IPS-20b (cell line): ENCODE measurements at regions not wholly inside any gene's neighbourhood (a gene's known extent, or its start where the extent isn't known, plus 50 kb on each side); places are given as distances from the start of the nearest gene placed in this dataset.

Source experiments
- H3K27ac ChIP-seq: one replicate; pipeline ENCODE4 v1.5.1; 2013; ENCODE audit warnings: low read length
- H3K27me3 ChIP-seq: 2 replicates; pipeline ENCODE4 v1.6.1; 2013; ENCODE audit warnings: mild to moderate bottlenecking, low read length, inconsistent platforms; ENCODE audit not compliant: insufficient read depth
- H3K36me3 ChIP-seq: 2 replicates; pipeline ENCODE4 v1.6.1; 2013; ENCODE audit warnings: low read depth, mild to moderate bottlenecking, inconsistent platforms, low read length, moderate library complexity; ENCODE audit not compliant: insufficient read depth
- H3K4me1 ChIP-seq: 2 replicates; pipeline ENCODE4 v1.6.1; 2013; ENCODE audit warnings: mild to moderate bottlenecking, control low read depth, inconsistent platforms, low read length, moderate library complexity; ENCODE audit not compliant: insufficient read depth
- H3K4me3 ChIP-seq: 2 replicates; pipeline ENCODE4 v1.5.1; 2013; ENCODE audit warnings: mild to moderate bottlenecking, low read length, inconsistent platforms
- H3K9ac ChIP-seq: 2 replicates; pipeline ENCODE4 v1.6.1; 2013; ENCODE audit warnings: low read depth, mild to moderate bottlenecking, inconsistent platforms, low read length, moderate library complexity
- H3K9me3 ChIP-seq: 2 replicates; pipeline ENCODE4 v1.6.1; 2013; ENCODE audit warnings: mild to moderate bottlenecking, low read depth, low read length, inconsistent platforms; ENCODE audit not compliant: insufficient read depth

DNA sequence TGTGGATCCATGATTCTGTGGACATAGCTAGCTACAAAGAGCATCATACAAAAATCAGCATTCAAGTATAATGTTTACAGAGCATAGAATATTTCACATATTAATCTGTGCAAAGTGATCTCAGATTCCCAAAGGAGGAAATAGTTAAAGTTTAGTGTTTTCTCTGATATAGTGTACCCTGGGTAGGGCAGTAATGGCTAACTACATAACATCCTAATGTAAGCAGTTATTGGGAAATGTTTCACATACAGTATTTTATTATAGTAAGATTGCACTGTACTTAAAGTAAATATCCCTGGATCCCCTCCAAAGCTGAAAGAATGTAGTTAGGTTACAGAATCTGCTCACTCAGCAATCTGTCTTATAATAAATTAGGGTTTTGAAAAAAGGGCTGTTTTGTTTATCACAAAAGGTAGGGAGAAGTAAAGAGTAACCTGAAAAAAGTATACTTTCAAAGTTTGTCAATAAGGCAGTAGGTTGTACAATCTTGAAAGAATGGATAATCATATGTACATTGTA lies 52.5 kb upstream of the SMARCA2 start:
- H3K36me3 ChIP-seq = no peaks in the 10 kb centered on the region
- no peaks in the 10 kb centered on the region for H3K9me3 ChIP-seq
- peaks cover 7% of the 10 kb centered on the region; the same call in 1 of the 2 replicates for H3K4me1 ChIP-seq
- H3K4me3 ChIP-seq = no peak overlapping the region
- no peaks in the 10 kb centered on the region for H3K27me3 ChIP-seq
- no peak overlapping the region for H3K9ac ChIP-seq
- H3K27ac ChIP-seq = no peak overlapping the region

DNA sequence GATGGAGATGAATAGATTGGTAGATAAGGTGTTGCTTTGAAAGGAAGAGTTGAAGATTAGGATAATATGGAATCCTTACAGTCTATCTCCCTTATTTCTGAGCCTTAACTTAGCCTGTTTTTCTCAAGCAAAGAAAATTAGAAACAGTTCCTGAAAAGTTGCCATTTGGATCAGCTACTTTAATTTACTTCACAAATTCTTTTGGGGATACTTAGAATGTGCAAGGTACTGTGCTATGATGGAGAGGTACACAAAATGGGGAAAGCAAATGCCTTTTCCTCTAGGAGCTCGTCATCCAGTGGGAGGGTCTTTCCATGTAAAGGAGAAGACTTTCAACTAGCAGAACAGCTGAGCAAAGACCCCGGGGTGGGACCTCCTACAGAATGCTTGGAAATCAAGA lies 51.1 kb upstream of the SMARCA2 start:
- Histone ChIP-seq H3K9ac (no peak overlapping the region), H3K4me1 (peaks cover 7% of the 10 kb centered on the region; the same call in 1 of the 2 replicates), H3K36me3 (no peaks in the 10 kb centered on the region), H3K27ac (no peak overlapping the region), H3K27me3 (no peaks in the 10 kb centered on the region), H3K4me3 (no peak overlapping the region), H3K9me3 (no peaks in the 10 kb centered on the region)
